Cardiac muscle cell (in vitro differentiated cells and primary cell): ENCODE measurements at regions not wholly inside any gene's neighbourhood (a gene's known extent, or its start where the extent isn't known, plus 50 kb on each side); places are given as distances from the start of the nearest gene placed in this dataset.
"Not testable (repeated sequence)": the region's sequence is repeated elsewhere in the genome, so short reads cannot be mapped to it uniquely, and the experiment has no call there.

Source experiments
- DNase-seq, 2 donors: peaks; one replicate each; pipeline versions ENCODE4 v3.0.0 to v3.0.0-alpha.2; 2010 to 2017; ENCODE audit warnings: low read depth in 1 of 2, low spot score in 1 of 2
- H3K27ac ChIP-seq: fragments of 200-600 bp; sonication (generic); 2 replicates; pipeline ENCODE4 v1.5.1; 2016
- H3K27me3 ChIP-seq: fragments of 200-600 bp; sonication (generic); 2 replicates; pipeline ENCODE4 v1.6.0; 2016; ENCODE audit warnings: control low read depth
- H3K36me3 ChIP-seq: fragments of 200-600 bp; sonication (generic); 2 replicates; pipeline ENCODE4 v1.5.1; 2016; ENCODE audit warnings: control low read depth
- H3K4me1 ChIP-seq: fragments of 200-600 bp; sonication (generic); 2 replicates; pipeline ENCODE4 v1.8.1; 2017; ENCODE audit warnings: low read depth, mild to moderate bottlenecking, mixed run types
- H3K4me3 ChIP-seq: fragments of 200-600 bp; sonication (generic); 2 replicates; pipeline ENCODE4 v1.5.1; 2016; ENCODE audit warnings: mild to moderate bottlenecking
- H3K9me3 ChIP-seq: fragments of 200-600 bp; sonication (generic); 2 replicates; pipeline ENCODE4 v1.5.1; 2017; ENCODE audit warnings: low read depth, mild to moderate bottlenecking, control low read depth
- CTCF ChIP-seq: IDR thresholded peaks from 2 replicates; pipeline ENCODE4 v1.5.1; 2012; ENCODE audit warnings: low read depth, mild to moderate bottlenecking, low read length

- Histone ChIP-seq H3K27me3 (no peaks in the 10 kb centered on the region), H3K4me1 (peaks cover 5% of the 10 kb centered on the region), H3K9me3 (no peaks in the 10 kb centered on the region), H3K27ac (no peak overlapping the region), H3K4me3 (no peak overlapping the region), H3K36me3 (no peaks in the 10 kb centered on the region)
- TF ChIP-seq CTCF, result no peak
- DNase-seq, result no peak
Measured at GRCh38 chr3:162702768-162703385, 1206.3 kb downstream of the OTOL1 start.

GRCh38 chr3:162704238-162704637, 1207.6 kb downstream of the OTOL1 start:
- no peak overlapping the region for H3K27ac ChIP-seq
- TF ChIP-seq CTCF, result no peak

GRCh38 chr3:162704799-162705385, 1208.3 kb downstream of the OTOL1 start:
- DNase-seq, result no peak
- TF ChIP-seq CTCF, result no peak
- Histone ChIP-seq H3K27me3 (no peaks in the 10 kb centered on the region), H3K27ac (no peak overlapping the region), H3K4me3 (no peak overlapping the region), H3K4me1 (peaks cover 5% of the 10 kb centered on the region), H3K36me3 (no peaks in the 10 kb centered on the region), H3K9me3 (no peaks in the 10 kb centered on the region)

More at GRCh38 chr3:162704238-162704637, 1207.6 kb downstream of the OTOL1 start:
- Histone ChIP-seq H3K9me3 (no peaks in the 10 kb centered on the region), H3K4me3 (no peak overlapping the region), H3K4me1 (peaks cover 5% of the 10 kb centered on the region), H3K36me3 (no peaks in the 10 kb centered on the region), H3K27me3 (no peaks in the 10 kb centered on the region)
- DNase-seq, result no peak

- H3K4me3 ChIP-seq, H3K27me3 ChIP-seq, H3K4me1 ChIP-seq, H3K36me3 ChIP-seq, H3K27ac ChIP-seq, DNase-seq, H3K9me3 ChIP-seq: not testable (repeated sequence)
Measured at GRCh38 chr3:162708394-162708793, 1211.8 kb downstream of the OTOL1 start.

- H3K4me3 ChIP-seq, result not testable (repeated sequence)
Measured at GRCh38 chr3:162708942-162709706, 1212.5 kb downstream of the OTOL1 start.

GRCh38 chr3:162710332-162711112, 1213.9 kb downstream of the OTOL1 start:
- Histone ChIP-seq H3K4me3 (no peak overlapping the region), H3K36me3 (no peaks in the 10 kb centered on the region), H3K27ac (no peak overlapping the region), H3K4me1 (no peaks in the 10 kb centered on the region), H3K9me3 (no peaks in the 10 kb centered on the region), H3K27me3 (no peaks in the 10 kb centered on the region)
- no peak for TF ChIP-seq CTCF
- DNase-seq, result no peak

More at GRCh38 chr3:162708942-162709706, 1212.5 kb downstream of the OTOL1 start:
- not testable (repeated sequence) for H3K36me3 ChIP-seq, H3K4me1 ChIP-seq, H3K27ac ChIP-seq, H3K9me3 ChIP-seq, H3K27me3 ChIP-seq, DNase-seq

- H3K9me3 ChIP-seq, H3K4me3 ChIP-seq, H3K36me3 ChIP-seq, H3K27me3 ChIP-seq, H3K27ac ChIP-seq, DNase-seq: not testable (repeated sequence)
- H3K4me1 ChIP-seq, result peaks cover 11% of the 10 kb centered on the region
Measured at GRCh38 chr3:162717074-162717473, 1220.5 kb downstream of the OTOL1 start.
